ENCODE measurements at regions not wholly inside any gene's neighbourhood (a gene's known extent, or its start where the extent isn't known, plus 50 kb on each side); places are given as distances from the start of the nearest gene placed in this dataset.

DNA sequence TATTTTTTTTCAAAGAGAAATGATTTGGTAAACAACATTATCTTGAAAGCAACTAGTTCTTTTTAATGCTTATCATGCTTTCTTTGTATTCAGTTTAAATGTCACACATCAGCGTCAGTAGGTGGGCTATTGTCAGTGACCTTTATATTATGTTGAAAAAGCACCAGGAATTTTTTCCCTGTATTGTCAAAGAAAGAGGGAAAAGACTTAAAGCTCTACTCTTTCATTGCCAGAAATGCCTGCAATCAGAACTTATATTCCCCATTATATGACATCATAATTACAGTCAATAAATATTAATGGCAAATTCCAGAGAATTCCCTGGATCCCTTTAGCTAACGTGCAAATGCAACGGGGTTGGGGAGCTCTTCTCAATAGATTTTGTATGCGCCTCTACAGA is 353.9 kb downstream of the CDH2 start:
- Histone ChIP-seq H3K27ac (no peak overlapping the region), H3K4me3 (no peak overlapping the region), H3K9me3 (peaks cover 0 to 9% (median 0%) of the 10 kb centered on the region in 12 donors), H3K36me3 (no peaks in the 10 kb centered on the region), H3K27me3 (no peaks in the 10 kb centered on the region), H3K4me1 (no peaks in the 10 kb centered on the region)
- DNase-seq (no peak), ATAC-seq (no peak)
- intact Hi-C loops (cut with DNase I), result no loop called here
- TF ChIP-seq, protein P1, sequence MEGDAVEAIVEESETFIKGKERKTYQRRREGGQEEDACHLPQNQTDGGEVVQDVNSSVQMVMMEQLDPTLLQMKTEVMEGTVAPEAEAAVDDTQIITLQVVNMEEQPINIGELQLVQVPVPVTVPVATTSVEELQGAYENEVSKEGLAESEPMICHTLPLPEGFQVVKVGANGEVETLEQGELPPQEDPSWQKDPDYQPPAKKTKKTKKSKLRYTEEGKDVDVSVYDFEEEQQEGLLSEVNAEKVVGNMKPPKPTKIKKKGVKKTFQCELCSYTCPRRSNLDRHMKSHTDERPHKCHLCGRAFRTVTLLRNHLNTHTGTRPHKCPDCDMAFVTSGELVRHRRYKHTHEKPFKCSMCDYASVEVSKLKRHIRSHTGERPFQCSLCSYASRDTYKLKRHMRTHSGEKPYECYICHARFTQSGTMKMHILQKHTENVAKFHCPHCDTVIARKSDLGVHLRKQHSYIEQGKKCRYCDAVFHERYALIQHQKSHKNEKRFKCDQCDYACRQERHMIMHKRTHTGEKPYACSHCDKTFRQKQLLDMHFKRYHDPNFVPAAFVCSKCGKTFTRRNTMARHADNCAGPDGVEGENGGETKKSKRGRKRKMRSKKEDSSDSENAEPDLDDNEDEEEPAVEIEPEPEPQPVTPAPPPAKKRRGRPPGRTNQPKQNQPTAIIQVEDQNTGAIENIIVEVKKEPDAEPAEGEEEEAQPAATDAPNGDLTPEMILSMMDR (IDR thresholded peaks at IDR 0.05), result no peak
- TF ChIP-seq POLR2A (IDR thresholded peaks at IDR 0.05), result no peak
- WGBS, 4 donors, result 86 to 92% (median 88%) methylated on average over 4 of the region's 4 CpGs

GRCh38 chr18:27808683-27809082 is 368.2 kb downstream of the CDH2 start:
- H3K27ac ChIP-seq, result no peak overlapping the region
- DNase-seq, result no peak
- H3K4me1 ChIP-seq, result no peaks in the 10 kb centered on the region
- H3K36me3 ChIP-seq, result no peaks in the 10 kb centered on the region
- H3K27me3 ChIP-seq, result no peaks in the 10 kb centered on the region
- WGBS, 4 donors, result 39 to 68% (median 62%) methylated on average over 1 of the region's 1 CpG
- peaks cover 0 to 4% (median 0%) of the 10 kb centered on the region in 12 donors for H3K9me3 ChIP-seq
- ATAC-seq, result no peak
- TF ChIP-seq, protein P1 (IDR thresholded peaks at IDR 0.05), result no peak
- no peak for TF ChIP-seq POLR2A (IDR thresholded peaks at IDR 0.05)
- intact Hi-C loops (cut with DNase I), result no loop called here
- no peak overlapping the region for H3K4me3 ChIP-seq

DNA sequence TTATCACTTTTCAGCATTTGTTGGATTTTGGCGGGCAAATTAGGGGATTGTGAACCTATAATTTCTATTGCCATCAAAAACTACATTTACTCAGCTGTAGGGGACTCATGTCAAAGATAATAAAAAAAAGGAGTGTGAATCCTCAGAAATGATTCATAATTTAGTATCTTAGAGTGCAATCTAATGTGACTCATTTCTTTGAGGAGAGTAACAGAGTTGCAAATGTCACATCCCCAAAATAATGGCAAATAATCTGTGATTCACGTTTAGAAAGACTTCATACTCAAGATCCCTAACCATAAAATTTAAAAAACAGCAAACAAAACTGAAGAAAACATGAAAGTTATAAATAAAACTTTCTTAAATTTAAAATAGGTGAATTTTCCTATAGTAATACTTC is 373.0 kb downstream of the CDH2 start:
- 23 to 78% (median 54%) methylated on average over 2 of the region's 2 CpGs for WGBS, 4 donors
- no peak for ATAC-seq
- TF ChIP-seq POLR2A (IDR thresholded peaks at IDR 0.05), result no peak
- TF ChIP-seq, protein P1 (IDR thresholded peaks at IDR 0.05), result no peak
- DNase-seq, result no peak
- H3K27me3 ChIP-seq, result no peaks in the 10 kb centered on the region
- intact Hi-C loops (cut with DNase I), result no loop called here
- H3K4me1 ChIP-seq, result no peaks in the 10 kb centered on the region
- H3K9me3 ChIP-seq, result no peaks in the 10 kb centered on the region
- no peak overlapping the region for H3K4me3 ChIP-seq
- no peak overlapping the region for H3K27ac ChIP-seq
- no peaks in the 10 kb centered on the region for H3K36me3 ChIP-seq

DNA sequence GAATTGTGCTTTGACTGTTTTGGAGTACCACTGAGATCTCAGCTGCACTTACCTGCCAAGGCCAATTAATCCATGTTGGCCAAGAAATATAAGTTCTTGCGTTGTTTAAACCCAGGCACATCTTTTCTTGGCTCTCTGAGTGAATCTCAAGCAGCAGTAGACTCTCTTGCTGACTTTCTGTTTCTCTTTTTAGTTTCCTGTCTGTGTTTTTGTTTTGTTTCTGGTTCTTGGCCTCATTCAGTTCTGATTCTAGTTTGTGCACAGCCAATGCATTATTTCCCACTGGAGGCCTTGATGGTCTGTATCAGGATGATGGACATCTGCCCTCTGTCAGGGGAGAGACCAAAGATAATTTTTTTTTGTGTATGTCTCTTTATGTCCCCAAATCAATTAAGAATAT is 379.4 kb downstream of the CDH2 start:
- no peaks in the 10 kb centered on the region for H3K36me3 ChIP-seq
- H3K27ac ChIP-seq, result no peak overlapping the region
- no peaks in the 10 kb centered on the region for H3K9me3 ChIP-seq
- WGBS, 4 donors, result 36 to 63% (median 53%) methylated on average over 1 of the region's 1 CpG
- TF ChIP-seq, protein P1 (IDR thresholded peaks at IDR 0.05), result no peak
- TF ChIP-seq POLR2A (IDR thresholded peaks at IDR 0.05), result no peak
- intact Hi-C loops (cut with DNase I), result no loop called here
- H3K27me3 ChIP-seq, result no peaks in the 10 kb centered on the region
- H3K4me3 ChIP-seq, result no peak overlapping the region
- DNase-seq (no peak), ATAC-seq (no peak)
- no peaks in the 10 kb centered on the region for H3K4me1 ChIP-seq
